ENCODE measurements at regions not wholly inside any gene's neighbourhood (a gene's known extent, or its start where the extent isn't known, plus 50 kb on each side); places are given as distances from the start of the nearest gene placed in this dataset.

GRCh38 chr3:197438906-197439305 lies 116.9 kb downstream of the BDH1 start:
- intact Hi-C loops (cut with DNase I): no loop called here
- Histone ChIP-seq H3K4me1 (replicated peaks) (no peaks in the 10 kb centered on the region), H3K27me3 (replicated peaks; ENCODE audit: insufficient read depth) (no peaks in the 10 kb centered on the region), H3K9me3 (no peaks in the 10 kb centered on the region), H3K27ac (no peak overlapping the region), H3K36me3 (no peaks in the 10 kb centered on the region), H3K4me3 (no peak overlapping the region)
- TF ChIP-seq POLR2AphosphoS5 (IDR thresholded peaks at IDR 0.05): no peak
- no peak for DNase-seq (ENCODE audit: low spot score)
- WGBS: 91% methylated on average over 3 of the region's 3 CpGs

- Histone ChIP-seq H3K9me3 (no peaks in the 10 kb centered on the region), H3K4me3 (no peak overlapping the region), H3K4me1 (replicated peaks) (no peaks in the 10 kb centered on the region), H3K36me3 (no peaks in the 10 kb centered on the region), H3K27ac (no peak overlapping the region), H3K27me3 (replicated peaks; ENCODE audit: insufficient read depth) (no peaks in the 10 kb centered on the region)
- intact Hi-C loops (cut with DNase I): no loop called here
- TF ChIP-seq CTCF (IDR thresholded peaks at IDR 0.05) (no peak), POLR2AphosphoS5 (IDR thresholded peaks at IDR 0.05) (no peak), POLR2A (IDR thresholded peaks at IDR 0.05) (no peak)
- no peak for DNase-seq (ENCODE audit: low spot score)
- WGBS: 47% methylated on average over 3 of the region's 3 CpGs
Observed at GRCh38 chr3:197435426-197435825, 120.3 kb downstream of the BDH1 start.

GRCh38 chr3:197434830-197435229 lies 120.9 kb downstream of the BDH1 start:
- no peaks in the 10 kb centered on the region for H3K27me3 ChIP-seq (replicated peaks; ENCODE audit: insufficient read depth)
- H3K9me3 ChIP-seq: no peaks in the 10 kb centered on the region
- H3K4me1 ChIP-seq (replicated peaks): no peaks in the 10 kb centered on the region
- TF ChIP-seq POLR2AphosphoS5 (IDR thresholded peaks at IDR 0.05): no peak
- no peak for TF ChIP-seq CTCF (IDR thresholded peaks at IDR 0.05)
- no peak for TF ChIP-seq POLR2A (IDR thresholded peaks at IDR 0.05)
- H3K4me3 ChIP-seq: no peak overlapping the region
- intact Hi-C loops (cut with DNase I): no loop called here
- H3K36me3 ChIP-seq: no peaks in the 10 kb centered on the region
- WGBS: 84% methylated on average over 7 of the region's 7 CpGs
- no peak overlapping the region for H3K27ac ChIP-seq
- DNase-seq (ENCODE audit: low spot score): no peak

- H3K9me3 ChIP-seq: no peaks in the 10 kb centered on the region
- no peaks in the 10 kb centered on the region for H3K27me3 ChIP-seq (replicated peaks; ENCODE audit: insufficient read depth)
- DNase-seq (ENCODE audit: low spot score): no peak
- no peak for TF ChIP-seq POLR2AphosphoS5 (IDR thresholded peaks at IDR 0.05)
- TF ChIP-seq CTCF (IDR thresholded peaks at IDR 0.05): no peak
- no peak for TF ChIP-seq POLR2A (IDR thresholded peaks at IDR 0.05)
- no peak overlapping the region for H3K4me3 ChIP-seq
- intact Hi-C loops (cut with DNase I): no loop called here
- WGBS: 32% methylated on average over 4 of the region's 4 CpGs
- no peak overlapping the region for H3K27ac ChIP-seq
- no peaks in the 10 kb centered on the region for H3K4me1 ChIP-seq (replicated peaks)
- no peaks in the 10 kb centered on the region for H3K36me3 ChIP-seq
Observed at GRCh38 chr3:197432384-197433127, 123.2 kb downstream of the BDH1 start.

GRCh38 chr3:197431346-197431910 lies 124.3 kb downstream of the BDH1 start:
- DNase-seq (ENCODE audit: low spot score): no peak
- intact Hi-C loops (cut with DNase I): no loop called here
- Histone ChIP-seq H3K4me3 (no peak overlapping the region), H3K9me3 (no peaks in the 10 kb centered on the region), H3K27ac (no peak overlapping the region), H3K4me1 (replicated peaks) (no peaks in the 10 kb centered on the region), H3K36me3 (no peaks in the 10 kb centered on the region), H3K27me3 (replicated peaks; ENCODE audit: insufficient read depth) (no peaks in the 10 kb centered on the region)
- WGBS: 95% methylated on average over 6 of the region's 6 CpGs
- TF ChIP-seq POLR2A (IDR thresholded peaks at IDR 0.05) (no peak), CTCF (IDR thresholded peaks at IDR 0.05) (no peak), POLR2AphosphoS5 (IDR thresholded peaks at IDR 0.05) (no peak)
